Stimulated activated CD4-positive, alpha-beta T cell treated with anti-CD3 and anti-CD28 coated beads, Interleukin-1b, Interleukin-23, amount 100 ng/mL, for 1 hour (primary cell): ENCODE measurements at regions not wholly inside any gene's neighbourhood (a gene's known extent, or its start where the extent isn't known, plus 50 kb on each side); places are given as distances from the start of the nearest gene placed in this dataset.

ENCODE experiments used
- DNase-seq, 2 donors: peaks; one replicate each; pipeline ENCODE4 v3.0.0-alpha.2; 2020; ENCODE audit warnings: low read depth in 2 of 2

DNA sequence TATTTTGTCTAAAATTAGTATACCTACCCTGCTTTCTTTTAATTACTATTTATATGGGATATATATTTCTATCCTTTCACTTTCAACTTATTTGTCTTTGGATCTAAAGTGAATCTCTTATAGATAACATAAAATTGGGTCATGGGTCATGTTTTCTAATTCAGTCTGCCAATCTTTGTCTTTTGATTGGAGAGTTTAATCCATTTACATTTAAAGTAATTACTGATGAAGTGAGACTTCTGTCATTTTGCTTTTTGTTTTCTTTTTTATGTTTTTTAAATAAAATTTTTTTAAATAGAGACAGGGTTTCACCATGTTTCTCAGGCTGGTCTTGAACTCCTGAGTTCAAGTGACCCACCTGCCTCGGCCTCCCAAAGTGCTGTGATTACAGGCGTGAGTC is 50.5 kb upstream of the PRDM1 start:
- DNase-seq = no peak

DNA sequence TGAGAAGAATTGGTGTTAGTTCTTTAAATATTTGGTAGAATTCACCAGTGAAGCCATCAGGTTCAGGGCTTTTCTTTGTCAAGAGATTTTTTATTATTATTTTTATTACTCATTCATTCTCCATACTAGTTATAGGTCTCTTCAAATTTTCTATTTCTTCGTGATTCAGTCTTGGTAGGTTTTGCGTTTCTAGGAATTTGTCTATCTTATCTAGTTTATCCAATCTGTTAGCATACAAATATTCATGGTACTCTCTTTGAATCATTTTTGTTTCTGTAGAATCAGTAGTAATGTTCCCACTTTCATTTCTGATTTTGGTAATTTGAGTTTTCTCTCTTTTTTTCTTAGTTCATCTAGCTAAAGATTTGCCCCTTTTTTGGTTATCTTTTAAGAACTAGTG is 52.3 kb upstream of the PRDM1 start:
- DNase-seq = no peak

DNA sequence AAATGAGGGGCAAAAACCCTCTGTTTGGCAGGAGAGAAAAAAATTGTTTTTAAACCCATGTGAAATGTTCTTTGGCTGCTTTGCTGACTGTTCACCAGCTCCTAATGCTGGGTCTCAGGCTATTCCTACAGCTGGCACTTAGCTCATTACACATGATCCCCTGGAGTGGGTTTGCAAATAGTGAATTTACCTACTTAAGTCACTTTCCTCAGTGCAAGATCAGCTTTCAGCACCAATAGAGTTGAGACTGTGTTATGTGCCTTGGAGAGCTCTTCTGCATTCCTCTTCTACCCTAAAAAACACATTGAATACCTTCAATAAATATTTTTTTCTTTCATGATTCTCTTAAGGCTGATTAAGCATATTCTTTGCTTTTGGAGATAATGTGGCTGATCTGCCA is 58.4 kb upstream of the PRDM1 start:
- DNase-seq = no peak

- no peak for DNase-seq
Measured at GRCh38 chr6:106026748-106027715, 59.1 kb upstream of the PRDM1 start.

- DNase-seq = no peak
Measured at GRCh38 chr6:106025655-106026054, 60.5 kb upstream of the PRDM1 start.

DNA sequence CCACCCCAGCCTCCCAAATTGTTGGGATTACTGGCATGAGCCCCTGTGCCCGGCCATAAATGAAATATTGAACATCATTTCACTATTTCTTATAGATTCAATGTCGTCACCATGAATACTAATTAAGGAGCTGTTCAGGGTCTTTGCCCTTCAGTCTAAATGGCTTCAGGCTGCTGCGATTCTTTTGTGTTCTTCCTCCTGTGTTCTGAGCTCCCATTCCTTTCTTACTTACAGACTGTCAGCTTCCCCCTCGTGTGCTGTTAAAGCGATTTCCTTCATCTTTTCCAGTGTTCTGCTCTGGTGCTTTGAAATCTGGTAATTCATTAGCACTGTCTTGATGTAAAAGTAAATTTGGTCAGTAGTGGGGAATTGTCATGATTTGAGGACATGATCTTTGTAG is 63.3 kb upstream of the PRDM1 start:
- no peak for DNase-seq

GRCh38 chr6:106017454-106017853 is 68.7 kb upstream of the PRDM1 start:
- DNase-seq = no peak

DNA sequence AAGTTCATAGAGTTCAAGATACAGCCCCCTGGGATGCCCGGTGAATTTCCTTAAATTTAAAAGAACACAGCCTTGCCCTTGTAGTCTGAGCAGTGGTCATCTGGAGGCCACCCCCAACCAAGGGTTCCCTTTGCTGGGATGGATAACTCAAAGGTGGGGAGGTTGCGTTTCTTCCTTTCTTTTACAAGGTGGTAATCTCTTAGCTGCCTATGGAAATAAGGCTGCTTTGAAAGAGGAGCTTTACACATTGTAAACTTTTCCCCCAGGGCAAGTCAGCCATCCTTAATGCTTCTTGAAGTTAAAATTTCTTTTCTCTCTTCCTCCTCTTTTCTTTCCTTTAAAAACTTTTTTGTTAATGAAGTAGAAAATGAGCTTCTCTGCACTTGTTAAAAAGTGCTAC is 71.2 kb upstream of the PRDM1 start:
- no peak for DNase-seq

- no peak for DNase-seq
Measured at GRCh38 chr6:106011476-106011875, 74.7 kb upstream of the PRDM1 start.

- DNase-seq = no peak
Measured at GRCh38 chr6:106005954-106006353, 80.2 kb upstream of the PRDM1 start.

DNA sequence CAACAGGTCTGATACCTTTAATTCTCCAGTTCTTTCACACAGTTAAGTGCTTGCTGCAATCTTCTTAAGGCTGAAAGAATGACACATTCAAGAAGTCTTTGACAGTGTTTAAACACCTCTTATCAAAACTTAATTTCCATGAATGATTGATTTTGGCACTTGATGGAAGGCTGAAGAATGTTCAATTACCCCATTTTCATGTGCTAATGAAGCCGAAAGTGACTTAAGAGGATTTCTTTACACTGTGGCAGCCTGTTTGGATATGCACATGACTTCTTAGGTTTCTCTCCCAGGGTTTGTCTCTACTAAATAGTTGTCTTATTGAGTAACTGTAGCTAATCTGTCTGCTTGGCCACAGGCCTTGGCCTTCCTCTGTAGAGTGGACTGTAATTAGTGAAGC is 81.1 kb upstream of the PRDM1 start:
- no peak for DNase-seq

DNA sequence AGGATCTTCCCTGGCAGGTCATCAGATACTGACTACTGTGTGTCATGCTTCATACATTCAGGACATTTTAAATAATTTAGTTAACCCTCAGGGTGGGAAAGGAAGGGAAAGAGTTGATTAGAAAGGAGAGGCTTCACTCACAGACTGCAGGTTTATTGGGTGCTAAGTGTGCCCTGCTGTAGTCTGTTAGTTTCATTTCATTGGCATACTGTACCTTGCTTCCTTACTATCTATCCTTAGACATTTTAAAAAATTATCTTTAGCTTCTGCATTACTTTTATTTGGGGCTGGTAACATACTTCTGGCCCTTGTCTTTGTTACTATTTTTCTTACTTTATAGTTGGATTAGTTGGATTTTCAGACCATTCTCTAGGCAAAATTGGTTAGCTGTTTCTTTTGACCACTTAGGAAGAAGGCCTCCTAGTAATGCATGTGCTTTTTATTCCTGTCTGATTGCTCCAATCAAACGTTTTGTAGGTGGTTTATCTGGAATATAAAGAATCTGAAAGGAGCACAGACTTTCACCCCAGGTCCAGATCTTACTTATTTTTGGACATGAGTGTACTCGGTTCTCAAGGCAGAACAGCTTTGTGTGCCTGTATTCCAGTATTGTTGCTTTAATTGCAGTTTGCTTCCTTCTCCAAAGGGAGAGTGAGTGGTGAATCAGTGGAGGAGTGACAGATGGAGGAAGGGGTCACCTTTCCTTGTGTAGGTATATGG is 82.7 kb upstream of the PRDM1 start:
- no peak for DNase-seq

DNA sequence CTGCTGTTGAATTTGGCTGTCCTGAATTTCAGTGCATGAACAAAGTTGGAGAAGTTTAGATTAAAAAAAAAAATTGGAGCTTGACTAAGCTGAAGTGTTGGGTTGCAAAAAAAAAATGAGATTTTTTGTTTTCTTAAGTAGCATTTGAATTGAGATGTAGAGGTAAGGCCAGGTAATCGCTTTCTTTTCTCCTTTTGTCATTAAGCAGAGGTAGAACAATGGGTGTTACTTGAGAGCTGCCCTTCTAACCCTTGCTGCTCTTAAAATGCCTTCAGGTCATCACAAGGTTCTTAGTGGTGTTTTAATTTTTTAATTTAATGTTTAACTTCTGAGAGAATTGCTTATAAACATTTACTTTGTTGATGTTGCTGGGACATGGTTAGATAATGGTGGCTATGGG is 84.1 kb upstream of the PRDM1 start:
- DNase-seq = no peak

GRCh38 chr6:106000935-106001334 is 85.2 kb upstream of the PRDM1 start:
- no peak for DNase-seq

DNA sequence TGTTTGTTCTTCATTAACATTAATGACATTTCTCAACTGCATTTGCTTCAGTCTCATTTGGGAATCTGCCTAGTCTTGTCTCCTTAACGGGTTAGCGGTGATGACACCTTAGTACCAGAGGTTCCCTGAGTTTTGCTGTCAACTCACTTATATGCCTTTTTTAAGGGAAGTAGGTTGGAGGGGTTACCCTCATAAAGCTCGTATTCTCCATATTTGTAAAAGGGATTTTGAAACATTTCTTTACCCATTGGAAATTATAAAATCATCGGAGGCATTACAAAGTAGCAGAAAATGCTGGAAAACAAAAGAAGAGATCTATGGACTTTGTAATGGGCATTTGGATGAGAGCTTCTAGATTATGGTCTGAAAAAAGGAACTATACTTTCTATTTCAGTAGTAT is 88.7 kb upstream of the PRDM1 start:
- DNase-seq = no peak

DNA sequence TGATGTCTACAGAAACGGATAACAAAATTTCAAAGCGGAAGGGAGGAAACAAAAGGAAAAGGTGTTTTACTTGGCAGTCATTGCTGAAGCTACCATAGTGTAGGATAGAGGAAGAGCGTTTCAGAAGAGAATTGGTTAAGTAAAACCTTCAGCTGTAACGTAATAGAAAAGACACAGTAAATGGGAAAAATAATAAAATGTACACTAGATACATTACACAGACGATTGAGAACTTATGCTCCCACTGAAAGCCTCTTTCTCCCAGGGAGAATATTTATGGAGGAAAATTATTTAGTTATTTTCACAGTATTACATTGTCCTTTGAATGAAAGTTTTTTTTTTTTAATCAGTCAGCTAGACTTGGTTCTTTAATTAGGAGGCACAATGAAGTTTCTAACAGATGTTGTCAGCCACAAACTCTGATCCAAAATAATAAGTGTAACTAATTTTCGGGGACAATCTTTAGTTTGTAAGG is 90.7 kb upstream of the PRDM1 start:
- DNase-seq = no peak

GRCh38 chr6:105994591-105995390 is 91.3 kb upstream of the PRDM1 start:
- DNase-seq = no peak

DNA sequence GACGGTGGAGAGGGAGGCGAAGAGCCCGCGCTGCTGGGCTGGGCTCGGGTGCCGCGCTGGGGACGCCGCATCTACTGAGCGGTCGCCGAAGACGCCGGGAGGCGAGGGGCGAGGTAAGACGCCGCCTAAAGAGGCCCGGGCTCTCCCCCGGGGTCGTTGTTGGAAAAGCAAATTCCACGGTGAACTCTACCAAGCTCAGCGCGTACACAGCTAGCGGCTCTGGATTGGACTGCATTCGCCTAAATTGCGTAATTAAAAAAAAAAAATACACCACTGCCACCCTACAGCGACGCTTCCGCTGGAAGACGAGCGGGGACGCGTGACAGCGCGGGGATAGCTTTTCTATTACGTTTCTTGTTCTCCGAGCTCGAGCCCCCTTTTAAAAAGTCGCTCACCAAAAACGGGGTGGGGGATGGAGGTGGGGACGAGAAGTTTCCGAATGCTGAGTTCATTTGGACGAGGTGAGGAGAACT is 92.0 kb upstream of the PRDM1 start:
- DNase-seq = peak in 1 of 2 donors; percentile 21

DNA sequence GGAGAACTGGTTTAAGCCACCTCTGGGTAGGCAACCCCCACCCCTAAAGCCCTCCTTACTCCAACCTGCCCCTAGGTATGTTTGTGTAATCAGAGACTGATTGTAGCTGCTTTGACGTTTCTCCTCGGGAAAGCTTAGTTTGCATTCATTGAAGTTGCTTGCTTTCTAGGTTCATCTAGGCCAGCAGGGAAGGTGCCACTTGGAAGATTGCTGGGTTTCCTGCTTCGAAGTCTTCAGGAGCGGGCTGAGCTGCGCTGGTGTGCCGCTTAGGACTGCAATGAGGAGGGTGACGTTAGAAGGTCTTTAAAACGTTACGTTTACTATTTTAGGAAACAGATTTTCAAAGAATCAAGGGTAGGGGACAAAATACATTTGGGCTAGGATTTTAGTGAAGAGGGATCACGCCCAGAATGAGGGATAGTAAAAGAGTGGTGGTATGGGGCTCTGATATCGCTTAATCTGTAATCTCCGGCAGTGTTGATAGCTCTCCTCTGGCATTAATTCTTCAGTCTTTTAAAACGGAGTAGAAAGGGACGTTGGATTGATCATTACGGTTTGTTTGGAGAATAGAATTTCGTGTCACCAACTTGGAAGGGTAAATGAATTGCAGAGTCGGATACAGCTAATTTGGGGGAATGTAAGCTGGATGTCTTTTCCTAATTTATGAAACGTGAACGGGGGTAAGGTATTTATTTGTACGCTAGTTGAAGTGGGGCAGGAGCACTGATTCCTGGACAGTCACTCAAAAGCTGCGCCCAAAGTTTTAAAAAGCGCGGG is 92.6 kb upstream of the PRDM1 start:
- DNase-seq = no peak

DNA sequence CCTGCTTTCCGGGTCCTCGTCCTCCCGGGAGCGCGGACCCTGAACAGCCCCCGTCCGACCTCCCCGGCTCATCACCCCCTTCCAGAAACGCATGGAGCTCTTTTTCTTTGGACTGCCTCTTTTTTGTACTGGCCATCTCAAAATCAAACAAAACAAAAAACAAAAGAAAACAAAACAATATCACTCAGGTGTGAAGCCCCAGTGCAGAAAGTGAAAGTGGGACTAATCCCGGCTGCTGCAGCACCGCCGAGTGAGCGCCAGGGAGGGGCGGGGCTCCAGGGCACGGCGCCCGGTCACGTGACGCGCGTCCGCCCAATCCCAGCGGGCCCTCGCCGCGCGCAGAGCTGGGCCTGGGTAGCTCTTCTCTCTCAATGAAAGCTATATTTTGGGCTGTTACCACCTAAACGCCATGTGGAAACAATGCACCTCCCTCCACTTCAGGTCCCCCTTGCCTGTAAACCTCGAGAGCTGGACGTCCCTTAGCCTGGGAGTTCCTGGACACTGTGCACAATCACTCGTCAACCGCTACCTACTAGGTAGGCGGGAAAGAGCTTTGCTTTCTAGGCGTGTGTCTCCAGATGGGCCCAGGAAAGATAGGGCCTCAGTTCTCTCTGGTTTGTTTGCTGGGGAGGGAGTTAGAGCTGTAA is 93.7 kb upstream of the PRDM1 start:
- DNase-seq = peak; percentile 72 to 80
